SK-N-MC (cell line): ENCODE measurements at regions not wholly inside any gene's neighbourhood (a gene's known extent, or its start where the extent isn't known, plus 50 kb on each side); places are given as distances from the start of the nearest gene placed in this dataset.

ENCODE experiments used
- EZH2 ChIP-seq: fragments of 200-600 bp; sonication (generic); IDR thresholded peaks from one replicate; pipeline ENCODE4 v1.6.1; 2017; ENCODE audit warnings: antibody characterized with exemption
- FOXP2 ChIP-seq: optimal IDR thresholded peaks from 2 replicates; pipeline ENCODE3; 2011; ENCODE audit warnings: mild to moderate bottlenecking, moderate library complexity; ENCODE audit not compliant: insufficient read depth; ENCODE audit errors: extremely low read length, control extremely low read depth
- POLR2AphosphoS5 ChIP-seq: IDR thresholded peaks from 2 replicates; pipeline ENCODE4 v1.6.1; 2012; ENCODE audit warnings: mild to moderate bottlenecking, low read depth, low read length, borderline replicate concordance

DNA sequence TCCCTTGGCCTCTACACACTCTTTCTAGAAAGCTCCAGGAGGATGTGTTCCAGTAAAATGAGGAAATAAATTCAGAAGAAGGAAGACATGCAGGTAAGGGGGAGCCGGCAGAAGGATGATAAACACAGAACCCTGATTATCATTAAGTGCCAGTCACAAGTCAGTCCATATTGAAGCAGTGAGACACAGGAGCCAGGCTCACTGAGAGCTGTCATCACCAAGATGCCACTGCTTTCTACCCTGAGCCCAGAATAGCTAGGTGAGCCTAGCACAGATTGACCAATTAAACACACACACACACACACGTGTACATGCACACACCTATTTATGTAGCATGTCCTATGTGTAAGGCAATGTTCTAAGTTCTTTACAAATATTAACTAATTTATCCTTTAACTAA, 211.4 kb upstream of the IPO5 start:
- no peak for TF ChIP-seq POLR2AphosphoS5
- no peak for TF ChIP-seq EZH2
- TF ChIP-seq FOXP2: no peak
